Activated naive CD8-positive, alpha-beta T cell treated with anti-CD3 and anti-CD28 coated beads, Interleukin-2, amount 50 U/mL, for 16 hours (primary cell): ENCODE measurements at regions not wholly inside any gene's neighbourhood (a gene's known extent, or its start where the extent isn't known, plus 50 kb on each side); places are given as distances from the start of the nearest gene placed in this dataset.
"Not testable (repeated sequence)": the region's sequence is repeated elsewhere in the genome, so short reads cannot be mapped to it uniquely, and the experiment has no call there.

Experiments
- DNase-seq: peaks from one replicate; pipeline ENCODE4 v3.0.0-alpha.2; 2020; ENCODE audit warnings: low read depth, low spot score

- DNase-seq, result no peak
Measured at GRCh38 chr6:6970851-6971250, 136.9 kb upstream of the RREB1 start.

- no peak for DNase-seq
Measured at GRCh38 chr6:6971369-6971768, 136.4 kb upstream of the RREB1 start.

GRCh38 chr6:6972456-6972855 is 135.3 kb upstream of the RREB1 start:
- DNase-seq, result no peak

- DNase-seq, result no peak
Measured at GRCh38 chr6:6973721-6974120, 134.0 kb upstream of the RREB1 start.

GRCh38 chr6:6975459-6976111 is 132.2 kb upstream of the RREB1 start:
- no peak for DNase-seq

- DNase-seq, result no peak
Measured at GRCh38 chr6:6976193-6976592, 131.6 kb upstream of the RREB1 start.

GRCh38 chr6:6978731-6979130 is 129.0 kb upstream of the RREB1 start:
- DNase-seq, result no peak

- no peak for DNase-seq
Measured at GRCh38 chr6:6980999-6981597, 126.7 kb upstream of the RREB1 start.

GRCh38 chr6:6981681-6982322 is 126.0 kb upstream of the RREB1 start:
- no peak for DNase-seq

- DNase-seq, result no peak
Measured at GRCh38 chr6:6982663-6983062, 125.1 kb upstream of the RREB1 start.

GRCh38 chr6:6984585-6985366 is 123.0 kb upstream of the RREB1 start:
- DNase-seq, result no peak

- no peak for DNase-seq
Measured at GRCh38 chr6:6986344-6986743, 121.4 kb upstream of the RREB1 start.

GRCh38 chr6:6987749-6988148 is 120.0 kb upstream of the RREB1 start:
- DNase-seq, result no peak

- DNase-seq, result not testable (repeated sequence)
Measured at GRCh38 chr6:6990059-6990458, 117.7 kb upstream of the RREB1 start.

GRCh38 chr6:6993503-6994237 is 114.1 kb upstream of the RREB1 start:
- no peak for DNase-seq

- no peak for DNase-seq
Measured at GRCh38 chr6:6994796-6995195, 113.0 kb upstream of the RREB1 start.

GRCh38 chr6:6995328-6995727 is 112.4 kb upstream of the RREB1 start:
- DNase-seq, result no peak

GRCh38 chr6:6996124-6996523 is 111.6 kb upstream of the RREB1 start:
- no peak for DNase-seq

- DNase-seq, result no peak
Measured at GRCh38 chr6:6997263-6998193, 110.2 kb upstream of the RREB1 start.

GRCh38 chr6:6998194-6998569 is 109.6 kb upstream of the RREB1 start:
- no peak for DNase-seq
